Activated T-cell treated with anti-CD3 and anti-CD28 coated beads, Interleukin-2, amount 50 U/mL, for 72 hours (primary cell): ENCODE measurements at regions not wholly inside any gene's neighbourhood (a gene's known extent, or its start where the extent isn't known, plus 50 kb on each side); places are given as distances from the start of the nearest gene placed in this dataset.
"Not testable (repeated sequence)": the region's sequence is repeated elsewhere in the genome, so short reads cannot be mapped to it uniquely, and the experiment has no call there.

Experiments used
- ATAC-seq, 2 donors: fragments of 150-1000 bp; cut with Tn5 transposase; replicated peaks in 1 of 2; 2 replicates each; pipeline ENCODE4 v1.10.0; 2021; ENCODE audit warnings: moderate library complexity in 2 of 2, mild to moderate bottlenecking in 1 of 2
- DNase-seq, 2 donors: peaks; one replicate each; pipeline ENCODE4 v3.0.0; 2021 to 2022; ENCODE audit warnings: mixed read lengths in 1 of 2
- H3K27ac Mint-ChIP-seq: one replicate; pipeline ENCODE4 v1.8.0; 2022; ENCODE audit warnings: mild to moderate bottlenecking, moderate library complexity, mixed read lengths
- H3K27me3 Mint-ChIP-seq: one replicate; pipeline ENCODE4 v1.8.0; 2022; ENCODE audit warnings: low read depth, mixed read lengths
- H3K36me3 Mint-ChIP-seq, 2 donors: one replicate each; pipeline ENCODE4 v1.8.0; 2022; ENCODE audit warnings: mixed read lengths in 2 of 2, mild to moderate bottlenecking in 1 of 2; ENCODE audit not compliant: insufficient read depth in 2 of 2
- H3K4me1 Mint-ChIP-seq: one replicate; pipeline ENCODE4 v1.8.0; 2022; ENCODE audit warnings: low read depth, mixed read lengths
- H3K4me3 Mint-ChIP-seq, 2 donors: one replicate each; pipeline ENCODE4 v1.8.0; 2022; ENCODE audit warnings: mild to moderate bottlenecking in 2 of 2, mixed read lengths in 2 of 2, moderate library complexity in 2 of 2
- H3K9me3 Mint-ChIP-seq, 2 donors: one replicate each; pipeline ENCODE4 v1.8.0; 2022; ENCODE audit warnings: mixed read lengths in 2 of 2

GRCh38 chr13:87280139-87280538 is 391.0 kb upstream of the SLITRK5 start:
- Mint-ChIP-seq H3K4me1 (no peaks in the 10 kb centered on the region), H3K27ac (no peak overlapping the region), H3K4me3 (no peak overlapping the region), H3K9me3 (peaks cover 0 to 2% of the 10 kb centered on the region in 2 donors), H3K36me3 (no peaks in the 10 kb centered on the region), H3K27me3 (no peaks in the 10 kb centered on the region)
- DNase-seq, result no peak
- no peak for ATAC-seq

GRCh38 chr13:87287721-87288120 is 383.4 kb upstream of the SLITRK5 start:
- Mint-ChIP-seq H3K36me3 (no peaks in the 10 kb centered on the region), H3K27me3 (no peaks in the 10 kb centered on the region), H3K4me1 (no peaks in the 10 kb centered on the region), H3K4me3 (no peak overlapping the region), H3K27ac (no peak overlapping the region), H3K9me3 (peaks cover 9 to 12% of the 10 kb centered on the region in 2 donors)
- DNase-seq (no peak), ATAC-seq (no peak)

GRCh38 chr13:87295636-87296035 is 375.5 kb upstream of the SLITRK5 start:
- no peak for ATAC-seq
- Mint-ChIP-seq H3K9me3 (peaks cover 9 to 12% of the 10 kb centered on the region in 2 donors), H3K27me3 (no peaks in the 10 kb centered on the region), H3K4me1 (no peaks in the 10 kb centered on the region), H3K27ac (no peak overlapping the region), H3K4me3 (no peak overlapping the region), H3K36me3 (peaks cover 0 to 2% of the 10 kb centered on the region in 2 donors)
- no peak for DNase-seq

- H3K4me1 Mint-ChIP-seq, result no peaks in the 10 kb centered on the region
- H3K36me3 Mint-ChIP-seq, result no peaks in the 10 kb centered on the region
- no peak overlapping the region for H3K27ac Mint-ChIP-seq
- peaks cover 7 to 16% of the 10 kb centered on the region in 2 donors for H3K9me3 Mint-ChIP-seq
- no peak overlapping the region for H3K4me3 Mint-ChIP-seq
- no peak for ATAC-seq
- no peak for DNase-seq
- no peaks in the 10 kb centered on the region for H3K27me3 Mint-ChIP-seq
Observed at GRCh38 chr13:87302034-87302433, 369.1 kb upstream of the SLITRK5 start.

- ATAC-seq, result no peak
- no peak overlapping the region for H3K27ac Mint-ChIP-seq
- H3K4me1 Mint-ChIP-seq, result no peaks in the 10 kb centered on the region
- peaks cover 8 to 16% of the 10 kb centered on the region in 2 donors for H3K9me3 Mint-ChIP-seq
- H3K36me3 Mint-ChIP-seq, result no peaks in the 10 kb centered on the region
- DNase-seq, result no peak
- no peaks in the 10 kb centered on the region for H3K27me3 Mint-ChIP-seq
- H3K4me3 Mint-ChIP-seq, result no peak overlapping the region
Observed at GRCh38 chr13:87302931-87303330, 368.2 kb upstream of the SLITRK5 start.

- ATAC-seq, result no peak
- no peaks in the 10 kb centered on the region for H3K4me1 Mint-ChIP-seq
- H3K4me3 Mint-ChIP-seq, result no peak overlapping the region
- H3K27ac Mint-ChIP-seq, result no peak overlapping the region
- no peak for DNase-seq
- H3K36me3 Mint-ChIP-seq, result no peaks in the 10 kb centered on the region
- H3K9me3 Mint-ChIP-seq, result peaks cover 7 to 15% of the 10 kb centered on the region in 2 donors
- H3K27me3 Mint-ChIP-seq, result no peaks in the 10 kb centered on the region
Observed at GRCh38 chr13:87311165-87311564, 360.0 kb upstream of the SLITRK5 start.

GRCh38 chr13:87314822-87315221 is 356.3 kb upstream of the SLITRK5 start:
- no peak overlapping the region for H3K27ac Mint-ChIP-seq

GRCh38 chr13:87322386-87322785 is 348.8 kb upstream of the SLITRK5 start:
- Mint-ChIP-seq H3K36me3 (no peaks in the 10 kb centered on the region), H3K27me3 (no peaks in the 10 kb centered on the region), H3K4me1 (no peaks in the 10 kb centered on the region), H3K9me3 (peaks cover 1 to 14% of the 10 kb centered on the region in 2 donors), H3K4me3 (no peak overlapping the region), H3K27ac (no peak overlapping the region)
- DNase-seq (no peak), ATAC-seq (no peak)

More at GRCh38 chr13:87314822-87315221, 356.3 kb upstream of the SLITRK5 start:
- Mint-ChIP-seq H3K36me3 (no peaks in the 10 kb centered on the region), H3K4me3 (no peak overlapping the region), H3K27me3 (no peaks in the 10 kb centered on the region), H3K4me1 (no peaks in the 10 kb centered on the region), H3K9me3 (peaks cover 5 to 14% of the 10 kb centered on the region in 2 donors)
- DNase-seq (no peak), ATAC-seq (no peak)

- Mint-ChIP-seq H3K27ac (no peak overlapping the region), H3K9me3 (peaks cover 3 to 10% of the 10 kb centered on the region in 2 donors), H3K36me3 (no peaks in the 10 kb centered on the region), H3K4me1 (no peaks in the 10 kb centered on the region), H3K27me3 (no peaks in the 10 kb centered on the region), H3K4me3 (no peak overlapping the region)
- no peak for DNase-seq
- ATAC-seq, result no peak
Observed at GRCh38 chr13:87324558-87324957, 346.6 kb upstream of the SLITRK5 start.

GRCh38 chr13:87331178-87331577 is 340.0 kb upstream of the SLITRK5 start:
- H3K9me3 Mint-ChIP-seq, result peaks cover 5 to 9% of the 10 kb centered on the region in 2 donors
- no peaks in the 10 kb centered on the region for H3K36me3 Mint-ChIP-seq
- no peak overlapping the region for H3K27ac Mint-ChIP-seq
- H3K27me3 Mint-ChIP-seq, result no peaks in the 10 kb centered on the region
- no peak overlapping the region for H3K4me3 Mint-ChIP-seq
- DNase-seq, result no peak
- no peak for ATAC-seq
- no peaks in the 10 kb centered on the region for H3K4me1 Mint-ChIP-seq

- no peak overlapping the region for H3K27ac Mint-ChIP-seq
- DNase-seq (no peak), ATAC-seq (no peak)
- no peaks in the 10 kb centered on the region for H3K27me3 Mint-ChIP-seq
- H3K9me3 Mint-ChIP-seq, result peaks cover 2 to 5% of the 10 kb centered on the region in 2 donors
- no peaks in the 10 kb centered on the region for H3K36me3 Mint-ChIP-seq
- H3K4me1 Mint-ChIP-seq, result no peaks in the 10 kb centered on the region
- no peak overlapping the region for H3K4me3 Mint-ChIP-seq
Observed at GRCh38 chr13:87333599-87333998, 337.6 kb upstream of the SLITRK5 start.

- ATAC-seq (no peak), DNase-seq (no peak)
- Mint-ChIP-seq H3K27ac (no peak overlapping the region), H3K4me1 (no peaks in the 10 kb centered on the region), H3K4me3 (no peak overlapping the region), H3K36me3 (no peaks in the 10 kb centered on the region), H3K9me3 (peaks cover 2 to 5% of the 10 kb centered on the region in 2 donors), H3K27me3 (no peaks in the 10 kb centered on the region)
Observed at GRCh38 chr13:87334176-87334575, 337.0 kb upstream of the SLITRK5 start.

- H3K4me1 Mint-ChIP-seq, H3K9me3 Mint-ChIP-seq, H3K36me3 Mint-ChIP-seq, DNase-seq, H3K4me3 Mint-ChIP-seq, H3K27ac Mint-ChIP-seq, ATAC-seq, H3K27me3 Mint-ChIP-seq: not testable (repeated sequence)
Observed at GRCh38 chr13:87336346-87336889, 334.8 kb upstream of the SLITRK5 start.

- DNase-seq (no peak), ATAC-seq (no peak)
- Mint-ChIP-seq H3K27me3 (no peaks in the 10 kb centered on the region), H3K4me3 (no peak overlapping the region), H3K9me3 (peaks cover under 1 to 5% of the 10 kb centered on the region in 2 donors), H3K36me3 (peaks cover 0 to 4% of the 10 kb centered on the region in 2 donors), H3K4me1 (no peaks in the 10 kb centered on the region), H3K27ac (no peak overlapping the region)
Observed at GRCh38 chr13:87344176-87344575, 327.0 kb upstream of the SLITRK5 start.
